GM23338 (cell line): ENCODE measurements at regions not wholly inside any gene's neighbourhood (a gene's known extent, or its start where the extent isn't known, plus 50 kb on each side); places are given as distances from the start of the nearest gene placed in this dataset.

Experiments used
- ATAC-seq: fragments of 200-7000 bp; cut with Tn5 transposase; 3 replicates; pipeline ENCODE4 v1.9.1; 2020
- DNase-seq: peaks from one replicate; pipeline ENCODE4 v3.0.0-alpha.2; 2015; ENCODE audit warnings: low spot score
- H2AFZ ChIP-seq: fragments of 200-600 bp; sonication (generic); 2 replicates; pipeline ENCODE4 v1.8.0; 2016; ENCODE audit warnings: antibody characterized with exemption, mild to moderate bottlenecking, moderate library complexity
- H3F3A ChIP-seq: fragments of 200-600 bp; sonication (generic); replicated peaks from 2 replicates; pipeline ENCODE4 v1.8.0; 2017; ENCODE audit warnings: antibody characterized with exemption, mixed run types, low read depth
- H3K27ac ChIP-seq: fragments of 200-600 bp; sonication (generic); 2 replicates; pipeline ENCODE4 v1.6.1; 2016; ENCODE audit warnings: low read depth
- H3K27me3 ChIP-seq: fragments of 200-600 bp; sonication (generic); 2 replicates; pipeline ENCODE4 v1.8.0; 2016; ENCODE audit warnings: mild to moderate bottlenecking, mixed run types, moderate library complexity; ENCODE audit not compliant: insufficient read depth
- H3K36me3 ChIP-seq: fragments of 200-600 bp; sonication (generic); 2 replicates; pipeline ENCODE4 v1.8.0; 2016; ENCODE audit warnings: mild to moderate bottlenecking; ENCODE audit not compliant: insufficient read depth
- H3K4me1 ChIP-seq: fragments of 200-600 bp; sonication (generic); 2 replicates; pipeline ENCODE4 v1.8.0; 2016; ENCODE audit warnings: mild to moderate bottlenecking, moderate library complexity; ENCODE audit not compliant: insufficient read depth
- H3K4me2 ChIP-seq: fragments of 200-600 bp; sonication (generic); 2 replicates; pipeline ENCODE4 v1.7.1; 2017; ENCODE audit warnings: mixed run types
- H3K4me3 ChIP-seq: fragments of 200-600 bp; sonication (generic); 2 replicates; pipeline ENCODE4 v1.6.1; 2016; ENCODE audit warnings: mixed run types
- H3K79me2 ChIP-seq: fragments of 200-600 bp; sonication (generic); replicated peaks from 2 replicates; pipeline ENCODE4 v1.8.0; 2017; ENCODE audit warnings: mild to moderate bottlenecking; ENCODE audit not compliant: insufficient read depth
- H3K9me2 ChIP-seq: fragments of 200-600 bp; sonication (generic); 2 replicates; pipeline ENCODE4 v1.8.0; 2017; ENCODE audit not compliant: insufficient read depth
- H4K20me1 ChIP-seq: fragments of 200-600 bp; sonication (generic); replicated peaks from 2 replicates; pipeline ENCODE4 v1.8.0; 2017; ENCODE audit warnings: mild to moderate bottlenecking; ENCODE audit not compliant: insufficient read depth
- H3K27ac Mint-ChIP-seq: 2 replicates; pipeline ENCODE4 v1.8.0; 2020; ENCODE audit warnings: inconsistent platforms, mild to moderate bottlenecking, moderate library complexity, mixed read lengths
- H3K27me3 Mint-ChIP-seq: 3 replicates; pipeline ENCODE4 v1.8.0; 2022; ENCODE audit warnings: low read depth, mild to moderate bottlenecking, moderate library complexity, mixed read lengths, inconsistent platforms; ENCODE audit not compliant: insufficient read depth, poor library complexity
- H3K36me3 Mint-ChIP-seq: 3 replicates; pipeline ENCODE4 v1.8.0; 2021; ENCODE audit warnings: low read depth, mild to moderate bottlenecking, inconsistent platforms, moderate library complexity, mixed read lengths
- H3K4me1 Mint-ChIP-seq: 3 replicates; pipeline ENCODE4 v1.8.0; 2020; ENCODE audit warnings: mild to moderate bottlenecking, inconsistent platforms, mixed read lengths
- H3K4me3 Mint-ChIP-seq: 3 replicates; pipeline ENCODE4 v1.8.0; 2021; ENCODE audit warnings: moderate library complexity, mild to moderate bottlenecking, inconsistent platforms, mixed read lengths
- H3K9me3 Mint-ChIP-seq: 3 replicates; pipeline ENCODE4 v1.8.0; 2020; ENCODE audit warnings: moderate library complexity, mild to moderate bottlenecking, inconsistent platforms, mixed read lengths
- ETS1 ChIP-seq: IDR thresholded peaks from 2 replicates; pipeline ENCODE4 v1.6.1; 2016; ENCODE audit warnings: antibody characterized with exemption
- JUNB ChIP-seq: IDR thresholded peaks from one replicate; pipeline ENCODE4 v1.6.1; 2016; ENCODE audit warnings: antibody characterized with exemption; ENCODE audit not compliant: unreplicated experiment
- NANOG ChIP-seq: IDR thresholded peaks from 2 replicates; pipeline ENCODE4 v1.6.1; 2016; ENCODE audit warnings: antibody characterized with exemption, borderline replicate concordance
- POLR2AphosphoS5 ChIP-seq: IDR thresholded peaks from 2 replicates; pipeline ENCODE4 v1.6.1; 2016; ENCODE audit warnings: antibody characterized with exemption, low read depth
- STAT1 ChIP-seq: IDR thresholded peaks from one replicate; pipeline ENCODE4 v1.6.1; 2016; ENCODE audit warnings: antibody characterized with exemption; ENCODE audit not compliant: unreplicated experiment
- ZNF114 ChIP-seq: fragments of 250-450 bp; sonication (Bioruptor Pico); IDR thresholded peaks from 2 replicates; pipeline ENCODE4 v1.5.0; 2020; ENCODE audit warnings: mild to moderate bottlenecking, moderate library complexity
- ZNF331 ChIP-seq: fragments of 250-450 bp; sonication (Bioruptor Pico); IDR thresholded peaks from 2 replicates; pipeline ENCODE4 v1.5.0; 2020; ENCODE audit warnings: low read depth, mild to moderate bottlenecking, moderate library complexity
- TF ChIP-seq, protein P1 (sequence below): fragments of 250-450 bp; sonication (Bioruptor Pico); IDR thresholded peaks from 2 replicates; pipeline ENCODE4 v1.5.0; 2020; ENCODE audit warnings: mild to moderate bottlenecking, moderate library complexity

DNA sequence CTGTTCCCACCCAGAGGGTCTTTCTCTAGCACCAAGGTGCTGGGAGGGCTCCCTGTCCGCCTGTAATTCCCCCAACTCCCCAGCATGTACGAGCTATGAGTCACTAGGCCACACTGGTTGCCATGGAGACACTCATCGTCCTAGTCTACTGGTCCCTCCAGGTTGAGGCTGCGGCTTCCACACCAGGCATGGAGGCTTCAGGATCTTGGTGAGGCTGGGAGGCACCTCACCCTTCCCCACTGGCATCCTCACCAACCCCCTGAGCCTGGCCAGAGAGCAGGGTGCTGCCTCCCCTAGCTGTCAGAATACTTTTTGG is 75.6 kb upstream of the KAZN start:
- 0 out of 2 replicates have a peak, but pooled peaks cover 5% of the 10 kb centered on the region for H3K9me2 ChIP-seq
- H3K4me3 ChIP-seq, result no peak overlapping the region
- H3K79me2 ChIP-seq, result no peaks in the 10 kb centered on the region
- DNase-seq (peak; percentile 55), ATAC-seq (peak; percentile 56)
- H3K27ac ChIP-seq, result no peak overlapping the region
- H2AFZ ChIP-seq, result no peak overlapping the region
- H3K4me2 ChIP-seq, result no peak overlapping the region
- no peaks in the 10 kb centered on the region for H4K20me1 ChIP-seq
- Mint-ChIP-seq H3K9me3 (no peaks in the 10 kb centered on the region), H3K4me3 (no peak overlapping the region), H3K4me1 (no peaks in the 10 kb centered on the region), H3K27ac (no peak overlapping the region), H3K27me3 (peaks cover 2% of the 10 kb centered on the region), H3K36me3 (no peaks in the 10 kb centered on the region)
- H3K27me3 ChIP-seq, result no peaks in the 10 kb centered on the region
- H3K36me3 ChIP-seq, result no peaks in the 10 kb centered on the region
- TF ChIP-seq, protein P1, sequence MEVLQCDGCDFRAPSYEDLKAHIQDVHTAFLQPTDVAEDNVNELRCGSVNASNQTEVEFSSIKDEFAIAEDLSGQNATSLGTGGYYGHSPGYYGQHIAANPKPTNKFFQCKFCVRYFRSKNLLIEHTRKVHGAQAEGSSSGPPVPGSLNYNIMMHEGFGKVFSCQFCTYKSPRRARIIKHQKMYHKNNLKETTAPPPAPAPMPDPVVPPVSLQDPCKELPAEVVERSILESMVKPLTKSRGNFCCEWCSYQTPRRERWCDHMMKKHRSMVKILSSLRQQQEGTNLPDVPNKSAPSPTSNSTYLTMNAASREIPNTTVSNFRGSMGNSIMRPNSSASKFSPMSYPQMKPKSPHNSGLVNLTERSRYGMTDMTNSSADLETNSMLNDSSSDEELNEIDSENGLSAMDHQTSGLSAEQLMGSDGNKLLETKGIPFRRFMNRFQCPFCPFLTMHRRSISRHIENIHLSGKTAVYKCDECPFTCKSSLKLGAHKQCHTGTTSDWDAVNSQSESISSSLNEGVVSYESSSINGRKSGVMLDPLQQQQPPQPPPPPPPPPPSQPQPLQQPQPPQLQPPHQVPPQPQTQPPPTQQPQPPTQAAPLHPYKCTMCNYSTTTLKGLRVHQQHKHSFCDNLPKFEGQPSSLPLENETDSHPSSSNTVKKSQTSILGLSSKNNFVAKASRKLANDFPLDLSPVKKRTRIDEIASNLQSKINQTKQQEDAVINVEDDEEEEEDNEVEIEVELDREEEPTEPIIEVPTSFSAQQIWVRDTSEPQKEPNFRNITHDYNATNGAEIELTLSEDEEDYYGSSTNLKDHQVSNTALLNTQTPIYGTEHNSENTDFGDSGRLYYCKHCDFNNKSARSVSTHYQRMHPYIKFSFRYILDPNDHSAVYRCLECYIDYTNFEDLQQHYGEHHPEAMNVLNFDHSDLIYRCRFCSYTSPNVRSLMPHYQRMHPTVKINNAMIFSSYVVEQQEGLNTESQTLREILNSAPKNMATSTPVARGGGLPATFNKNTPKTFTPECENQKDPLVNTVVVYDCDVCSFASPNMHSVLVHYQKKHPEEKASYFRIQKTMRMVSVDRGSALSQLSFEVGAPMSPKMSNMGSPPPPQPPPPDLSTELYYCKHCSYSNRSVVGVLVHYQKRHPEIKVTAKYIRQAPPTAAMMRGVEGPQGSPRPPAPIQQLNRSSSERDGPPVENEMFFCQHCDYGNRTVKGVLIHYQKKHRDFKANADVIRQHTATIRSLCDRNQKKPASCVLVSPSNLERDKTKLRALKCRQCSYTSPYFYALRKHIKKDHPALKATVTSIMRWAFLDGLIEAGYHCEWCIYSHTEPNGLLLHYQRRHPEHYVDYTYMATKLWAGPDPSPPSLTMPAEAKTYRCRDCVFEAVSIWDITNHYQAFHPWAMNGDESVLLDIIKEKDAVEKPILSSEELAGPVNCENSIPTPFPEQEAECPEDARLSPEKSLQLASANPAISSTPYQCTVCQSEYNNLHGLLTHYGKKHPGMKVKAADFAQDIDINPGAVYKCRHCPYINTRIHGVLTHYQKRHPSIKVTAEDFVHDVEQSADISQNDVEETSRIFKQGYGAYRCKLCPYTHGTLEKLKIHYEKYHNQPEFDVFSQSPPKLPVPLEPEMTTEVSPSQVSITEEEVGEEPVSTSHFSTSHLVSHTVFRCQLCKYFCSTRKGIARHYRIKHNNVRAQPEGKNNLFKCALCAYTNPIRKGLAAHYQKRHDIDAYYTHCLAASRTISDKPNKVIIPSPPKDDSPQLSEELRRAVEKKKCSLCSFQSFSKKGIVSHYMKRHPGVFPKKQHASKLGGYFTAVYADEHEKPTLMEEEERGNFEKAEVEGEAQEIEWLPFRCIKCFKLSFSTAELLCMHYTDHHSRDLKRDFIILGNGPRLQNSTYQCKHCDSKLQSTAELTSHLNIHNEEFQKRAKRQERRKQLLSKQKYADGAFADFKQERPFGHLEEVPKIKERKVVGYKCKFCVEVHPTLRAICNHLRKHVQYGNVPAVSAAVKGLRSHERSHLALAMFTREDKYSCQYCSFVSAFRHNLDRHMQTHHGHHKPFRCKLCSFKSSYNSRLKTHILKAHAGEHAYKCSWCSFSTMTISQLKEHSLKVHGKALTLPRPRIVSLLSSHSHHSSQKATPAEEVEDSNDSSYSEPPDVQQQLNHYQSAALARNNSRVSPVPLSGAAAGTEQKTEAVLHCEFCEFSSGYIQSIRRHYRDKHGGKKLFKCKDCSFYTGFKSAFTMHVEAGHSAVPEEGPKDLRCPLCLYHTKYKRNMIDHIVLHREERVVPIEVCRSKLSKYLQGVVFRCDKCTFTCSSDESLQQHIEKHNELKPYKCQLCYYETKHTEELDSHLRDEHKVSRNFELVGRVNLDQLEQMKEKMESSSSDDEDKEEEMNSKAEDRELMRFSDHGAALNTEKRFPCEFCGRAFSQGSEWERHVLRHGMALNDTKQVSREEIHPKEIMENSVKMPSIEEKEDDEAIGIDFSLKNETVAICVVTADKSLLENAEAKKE (CRISPR knock-in tag), result no peak
- TF ChIP-seq JUNB (no peak), NANOG (no peak), ZNF331 (no peak), STAT1 (no peak), POLR2AphosphoS5 (no peak), ETS1 (no peak), ZNF114 (no peak)
- H3F3A ChIP-seq, result no peaks in the 10 kb centered on the region
- no peaks in the 10 kb centered on the region for H3K4me1 ChIP-seq
